ENCODE measurements at regions not wholly inside any gene's neighbourhood (a gene's known extent, or its start where the extent isn't known, plus 50 kb on each side); places are given as distances from the start of the nearest gene placed in this dataset.

DNA sequence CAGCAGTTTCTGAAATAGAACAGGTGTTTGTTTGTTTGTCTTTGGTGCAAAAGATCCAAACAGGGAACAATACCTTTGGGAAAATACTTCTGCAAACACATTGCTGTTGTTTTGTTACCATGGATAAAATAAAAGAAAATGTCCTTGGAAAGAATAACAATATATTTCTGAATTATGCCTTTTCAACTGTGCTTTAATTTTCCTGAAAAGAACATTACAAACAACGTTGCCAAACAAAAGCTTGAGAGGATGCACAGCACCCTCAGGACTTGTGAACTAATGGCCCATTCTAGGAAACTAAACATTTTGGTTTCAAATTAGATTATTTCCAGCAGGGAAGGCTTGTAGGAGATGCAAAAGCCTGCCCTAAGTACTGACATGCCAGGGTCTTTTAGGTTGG is 967.2 kb downstream of the TLE4 start:
- intact Hi-C loops (cut with micrococcal nuclease; ENCODE audit: unreplicated experiment): no loop called here
- no peak overlapping the region for H3K4me3 ChIP-seq (ENCODE audit: low read depth in 2 of 2, low read length in 2 of 2)
- ChIA-PET CTCF (no interaction called here), POLR2A (no interaction called here)
- no peaks in the 10 kb centered on the region for H3K27me3 ChIP-seq (ENCODE audit: control insufficient read depth, insufficient read depth, low read length)
- no peaks in the 10 kb centered on the region for H3K9me3 ChIP-seq (ENCODE audit: control insufficient read depth, insufficient read depth, low read depth, low read length)
- H3K27ac ChIP-seq (ENCODE audit: low read length): no peak overlapping the region
- no peak for TF ChIP-seq POLR2AphosphoS5 (IDR thresholded peaks at IDR 0.05; ENCODE audit: low read depth, low read length)
- TF ChIP-seq, protein P1, sequence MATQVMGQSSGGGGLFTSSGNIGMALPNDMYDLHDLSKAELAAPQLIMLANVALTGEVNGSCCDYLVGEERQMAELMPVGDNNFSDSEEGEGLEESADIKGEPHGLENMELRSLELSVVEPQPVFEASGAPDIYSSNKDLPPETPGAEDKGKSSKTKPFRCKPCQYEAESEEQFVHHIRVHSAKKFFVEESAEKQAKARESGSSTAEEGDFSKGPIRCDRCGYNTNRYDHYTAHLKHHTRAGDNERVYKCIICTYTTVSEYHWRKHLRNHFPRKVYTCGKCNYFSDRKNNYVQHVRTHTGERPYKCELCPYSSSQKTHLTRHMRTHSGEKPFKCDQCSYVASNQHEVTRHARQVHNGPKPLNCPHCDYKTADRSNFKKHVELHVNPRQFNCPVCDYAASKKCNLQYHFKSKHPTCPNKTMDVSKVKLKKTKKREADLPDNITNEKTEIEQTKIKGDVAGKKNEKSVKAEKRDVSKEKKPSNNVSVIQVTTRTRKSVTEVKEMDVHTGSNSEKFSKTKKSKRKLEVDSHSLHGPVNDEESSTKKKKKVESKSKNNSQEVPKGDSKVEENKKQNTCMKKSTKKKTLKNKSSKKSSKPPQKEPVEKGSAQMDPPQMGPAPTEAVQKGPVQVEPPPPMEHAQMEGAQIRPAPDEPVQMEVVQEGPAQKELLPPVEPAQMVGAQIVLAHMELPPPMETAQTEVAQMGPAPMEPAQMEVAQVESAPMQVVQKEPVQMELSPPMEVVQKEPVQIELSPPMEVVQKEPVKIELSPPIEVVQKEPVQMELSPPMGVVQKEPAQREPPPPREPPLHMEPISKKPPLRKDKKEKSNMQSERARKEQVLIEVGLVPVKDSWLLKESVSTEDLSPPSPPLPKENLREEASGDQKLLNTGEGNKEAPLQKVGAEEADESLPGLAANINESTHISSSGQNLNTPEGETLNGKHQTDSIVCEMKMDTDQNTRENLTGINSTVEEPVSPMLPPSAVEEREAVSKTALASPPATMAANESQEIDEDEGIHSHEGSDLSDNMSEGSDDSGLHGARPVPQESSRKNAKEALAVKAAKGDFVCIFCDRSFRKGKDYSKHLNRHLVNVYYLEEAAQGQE (IDR thresholded peaks at IDR 0.05; ENCODE audit: insufficient read depth in 1 of 2, low read depth in 2 of 2, low read length in 1 of 2): no peak
- TF ChIP-seq SIN3A (IDR thresholded peaks at IDR 0.05; ENCODE audit: borderline replicate concordance, insufficient read depth, low read depth, low read length): no peak
- TF ChIP-seq, protein P2, sequence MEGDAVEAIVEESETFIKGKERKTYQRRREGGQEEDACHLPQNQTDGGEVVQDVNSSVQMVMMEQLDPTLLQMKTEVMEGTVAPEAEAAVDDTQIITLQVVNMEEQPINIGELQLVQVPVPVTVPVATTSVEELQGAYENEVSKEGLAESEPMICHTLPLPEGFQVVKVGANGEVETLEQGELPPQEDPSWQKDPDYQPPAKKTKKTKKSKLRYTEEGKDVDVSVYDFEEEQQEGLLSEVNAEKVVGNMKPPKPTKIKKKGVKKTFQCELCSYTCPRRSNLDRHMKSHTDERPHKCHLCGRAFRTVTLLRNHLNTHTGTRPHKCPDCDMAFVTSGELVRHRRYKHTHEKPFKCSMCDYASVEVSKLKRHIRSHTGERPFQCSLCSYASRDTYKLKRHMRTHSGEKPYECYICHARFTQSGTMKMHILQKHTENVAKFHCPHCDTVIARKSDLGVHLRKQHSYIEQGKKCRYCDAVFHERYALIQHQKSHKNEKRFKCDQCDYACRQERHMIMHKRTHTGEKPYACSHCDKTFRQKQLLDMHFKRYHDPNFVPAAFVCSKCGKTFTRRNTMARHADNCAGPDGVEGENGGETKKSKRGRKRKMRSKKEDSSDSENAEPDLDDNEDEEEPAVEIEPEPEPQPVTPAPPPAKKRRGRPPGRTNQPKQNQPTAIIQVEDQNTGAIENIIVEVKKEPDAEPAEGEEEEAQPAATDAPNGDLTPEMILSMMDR (IDR thresholded peaks at IDR 0.05): no peak
- no peak for ATAC-seq
- no peaks in the 10 kb centered on the region for H3K36me3 ChIP-seq (ENCODE audit: control insufficient read depth, insufficient read depth, low read length)
- in situ Hi-C loops (cut with HindIII; ENCODE audit: low pct_unique_long_range_greater_than_20kb, low sequenced_read_pairs): no loop called here
- no TSS peak for BruUV-seq (replicated peaks)
- DNase-seq (ENCODE audit: low read depth, low spot score): no peak
- no peaks in the 10 kb centered on the region for H3K4me1 ChIP-seq (ENCODE audit: control insufficient read depth, insufficient read depth, low read length)

DNA sequence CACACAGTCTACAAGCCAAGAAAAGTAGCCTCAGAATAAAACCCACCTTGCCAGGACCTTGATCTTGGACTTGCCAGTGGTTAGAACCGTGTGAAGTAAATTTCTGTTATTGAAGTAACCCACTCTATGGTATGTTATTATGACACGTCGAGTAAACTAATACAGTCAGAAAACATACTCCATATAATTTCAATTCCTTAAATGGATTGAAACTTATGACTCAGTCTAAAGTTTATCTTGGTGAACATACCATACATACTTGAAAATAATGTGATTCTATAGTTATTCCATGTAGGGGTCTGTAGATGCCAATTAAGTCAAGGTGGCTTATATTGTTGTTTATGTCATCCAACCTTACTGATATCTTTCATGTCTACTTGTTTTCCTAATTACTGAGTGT is 950.7 kb downstream of the TLE4 start:
- no peaks in the 10 kb centered on the region for H3K9me3 ChIP-seq (ENCODE audit: control insufficient read depth, insufficient read depth, low read depth, low read length)
- no TSS peak for BruUV-seq (replicated peaks)
- no peaks in the 10 kb centered on the region for H3K36me3 ChIP-seq (ENCODE audit: control insufficient read depth, insufficient read depth, low read length)
- ATAC-seq (no peak), DNase-seq (ENCODE audit: low read depth, low spot score) (no peak)
- no peak for TF ChIP-seq TCF7L2 (IDR thresholded peaks at IDR 0.05; ENCODE audit: low read depth, low read length)
- TF ChIP-seq, protein P1 (IDR thresholded peaks at IDR 0.05; ENCODE audit: insufficient read depth in 1 of 2, low read depth in 2 of 2, low read length in 1 of 2): no peak
- no peak for TF ChIP-seq SIN3A (IDR thresholded peaks at IDR 0.05; ENCODE audit: borderline replicate concordance, insufficient read depth, low read depth, low read length)
- no peak for TF ChIP-seq POLR2AphosphoS5 (IDR thresholded peaks at IDR 0.05; ENCODE audit: low read depth, low read length)
- TF ChIP-seq, protein P2 (IDR thresholded peaks at IDR 0.05): no peak
- no peak overlapping the region for H3K27ac ChIP-seq (ENCODE audit: low read length)
- CTCF ChIA-PET: no interaction called here
- no peak overlapping the region for H3K4me3 ChIP-seq (ENCODE audit: low read depth in 2 of 2, low read length in 2 of 2)
- intact Hi-C loops (cut with micrococcal nuclease; ENCODE audit: unreplicated experiment): no loop called here
- POLR2A ChIA-PET: no interaction called here
- no peaks in the 10 kb centered on the region for H3K27me3 ChIP-seq (ENCODE audit: control insufficient read depth, insufficient read depth, low read length)
- H3K4me1 ChIP-seq (ENCODE audit: control insufficient read depth, insufficient read depth, low read length): no peaks in the 10 kb centered on the region
- in situ Hi-C loops (cut with HindIII; ENCODE audit: low pct_unique_long_range_greater_than_20kb, low sequenced_read_pairs): no loop called here

Data from Panc1 (cell line).